HG03060 (cell line): ENCODE measurements at regions not wholly inside any gene's neighbourhood (a gene's known extent, or its start where the extent isn't known, plus 50 kb on each side); places are given as distances from the start of the nearest gene placed in this dataset.
"Not testable (repeated sequence)": the region's sequence is repeated elsewhere in the genome, so short reads cannot be mapped to it uniquely, and the experiment has no call there.

ENCODE experiments used
- ATAC-seq: cut with Tn5 transposase; IDR thresholded peaks from one replicate; pipeline ENCODE4 v1.9.1; 2021; ENCODE audit warnings: low read depth, moderate number of reproducible peaks; ENCODE audit not compliant: unreplicated experiment

DNA sequence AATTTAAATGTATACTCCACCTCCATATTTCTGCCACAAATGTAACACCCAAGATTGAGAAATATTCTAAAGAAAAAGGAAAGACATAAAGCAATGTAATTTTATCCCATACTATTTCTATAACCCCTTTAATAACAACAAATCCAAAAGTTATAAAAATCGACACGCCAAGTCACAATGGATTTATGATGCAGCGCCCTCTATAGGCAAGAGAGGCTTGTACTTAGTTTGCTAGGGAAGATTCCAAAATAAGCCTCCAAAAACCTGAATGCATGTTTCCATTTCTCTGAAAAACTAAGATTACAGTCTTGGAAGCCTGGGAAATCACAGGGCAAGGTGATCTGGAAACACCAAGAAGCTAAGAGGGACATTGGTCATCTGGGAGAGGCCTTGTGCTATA is 1389.3 kb downstream of the CDY2B start:
- ATAC-seq: no peak

DNA sequence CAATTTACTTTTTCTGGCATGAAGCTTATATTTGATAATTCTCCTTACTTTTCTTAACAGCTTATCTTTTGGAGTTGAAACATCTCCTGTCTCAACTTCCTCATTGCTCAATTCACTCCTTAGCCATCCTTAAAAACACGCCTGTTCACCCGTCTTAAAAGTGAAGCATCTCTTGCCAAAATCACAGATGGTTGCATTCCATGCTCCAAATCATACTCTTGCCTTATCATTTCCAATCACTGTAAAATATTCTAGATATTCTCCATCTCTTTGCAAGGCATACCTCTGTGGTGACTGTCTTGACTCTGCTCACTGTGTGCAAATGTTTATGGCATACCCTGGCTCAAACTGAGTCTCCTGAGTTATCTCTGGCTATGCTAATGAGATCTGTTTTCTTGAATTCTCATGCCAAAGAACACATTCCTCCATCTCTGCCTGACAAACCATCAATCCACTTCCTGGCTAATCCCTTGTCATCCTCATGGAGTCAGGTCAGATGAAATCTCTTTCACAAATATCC is 1393.3 kb downstream of the CDY2B start:
- no peak for ATAC-seq

DNA sequence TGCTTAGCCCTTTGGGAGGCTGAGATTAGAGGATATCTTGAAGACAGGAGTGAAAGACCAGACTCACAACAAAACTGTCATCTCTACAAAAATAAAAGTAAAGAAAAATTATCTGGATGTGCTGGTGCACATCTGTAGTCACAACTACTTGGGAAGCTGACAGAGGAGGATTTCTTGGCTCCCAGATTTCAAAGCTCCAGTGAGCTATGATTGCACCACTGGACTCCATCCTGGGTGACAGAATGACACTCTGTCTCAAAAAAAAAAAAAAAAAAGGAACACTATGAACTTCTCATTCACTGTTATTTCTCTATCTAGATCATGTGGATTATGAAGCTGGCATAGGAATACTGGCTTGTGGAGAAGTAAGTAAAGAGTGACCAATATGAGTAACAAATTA is 1400.0 kb downstream of the CDY2B start:
- ATAC-seq: no peak

DNA sequence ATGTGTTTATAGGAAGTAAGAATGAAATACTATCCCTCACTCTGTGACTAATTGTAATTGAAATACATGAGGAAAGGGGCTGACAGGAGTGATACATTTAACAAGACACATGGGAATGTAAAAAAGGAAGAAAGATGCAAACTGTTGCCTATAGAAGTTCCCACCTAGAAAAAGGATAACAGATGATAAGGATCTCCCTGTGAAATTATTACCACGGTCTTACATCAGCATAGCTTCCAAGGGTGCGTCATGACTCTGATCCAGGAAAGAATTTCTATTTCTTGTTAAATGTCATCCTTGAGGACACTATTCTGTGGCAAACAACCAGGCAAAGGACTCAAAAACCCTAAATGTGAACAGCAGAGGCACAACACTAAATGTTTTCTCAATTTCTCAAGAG is 1406.0 kb downstream of the CDY2B start:
- ATAC-seq: no peak

DNA sequence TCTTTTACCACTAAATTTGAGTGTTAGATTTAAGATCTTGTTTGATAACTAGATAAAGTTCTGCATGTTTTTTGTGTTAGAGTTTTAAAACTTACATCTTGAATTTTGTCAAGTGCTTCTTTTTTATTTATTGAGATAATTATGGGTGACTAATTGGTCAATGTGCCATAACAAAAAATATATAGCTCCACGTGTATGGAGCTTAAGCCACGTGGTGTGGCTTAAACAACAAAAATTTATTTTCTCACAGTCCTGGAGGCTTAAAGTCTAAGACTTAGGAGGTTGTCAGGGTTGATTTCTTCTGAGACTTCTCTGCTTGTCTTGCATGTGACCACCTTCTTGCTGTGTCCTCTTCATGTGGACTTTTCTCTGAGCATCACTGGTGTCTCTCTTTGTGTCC is 1425.2 kb downstream of the CDY2B start:
- ATAC-seq: no peak

DNA sequence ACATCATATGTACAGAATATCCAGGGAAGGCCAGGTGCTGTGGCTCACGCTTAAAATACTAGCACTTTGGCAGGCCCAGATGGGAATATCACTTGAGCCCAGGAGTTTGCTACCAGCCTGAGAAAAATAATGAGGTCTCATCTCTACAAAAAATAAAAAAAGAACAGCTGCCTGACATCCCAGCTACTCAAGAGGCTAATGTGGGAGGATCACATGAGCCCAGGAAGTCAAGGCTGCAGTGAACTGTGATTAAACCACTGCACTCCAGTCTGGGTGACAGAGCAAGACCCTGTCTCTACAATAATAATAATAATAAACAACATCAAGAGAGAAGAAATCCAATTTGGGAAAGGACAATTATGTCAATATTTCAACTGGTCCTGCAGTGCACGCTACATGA is 1433.9 kb downstream of the CDY2B start:
- no peak for ATAC-seq

DNA sequence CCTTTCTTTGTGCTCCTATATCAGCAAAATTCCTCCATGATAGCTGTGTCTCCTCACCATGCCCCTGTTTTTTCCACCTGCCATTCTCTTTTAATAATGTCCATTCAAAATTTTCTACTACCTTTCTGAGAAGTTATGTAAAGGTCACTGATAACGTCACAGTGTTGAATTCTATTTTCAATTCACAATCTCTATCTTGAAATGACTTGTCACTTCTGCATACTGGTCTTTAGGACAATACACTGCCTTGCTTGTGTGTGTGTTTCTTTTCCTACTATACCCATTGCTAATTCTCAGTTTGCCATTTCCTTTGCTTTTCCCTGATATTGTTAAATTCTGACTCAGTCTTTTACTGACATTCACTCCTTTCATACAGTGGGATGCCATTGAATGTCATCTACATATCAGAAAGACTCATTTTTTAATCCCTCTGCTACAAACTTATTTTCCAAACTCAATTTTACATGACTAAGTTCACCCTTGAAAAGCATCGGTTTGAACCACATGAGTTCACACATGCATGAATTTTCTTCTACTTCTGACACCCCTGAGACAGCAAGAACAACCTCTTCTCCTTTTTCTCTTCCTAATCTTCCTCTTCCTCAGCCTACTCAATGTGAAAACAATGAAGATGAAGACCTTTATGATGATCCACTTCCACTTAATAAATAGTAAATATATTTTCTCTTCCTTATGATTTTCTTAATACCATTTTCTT is 1470.7 kb downstream of the CDY2B start:
- not testable (repeated sequence) for ATAC-seq

DNA sequence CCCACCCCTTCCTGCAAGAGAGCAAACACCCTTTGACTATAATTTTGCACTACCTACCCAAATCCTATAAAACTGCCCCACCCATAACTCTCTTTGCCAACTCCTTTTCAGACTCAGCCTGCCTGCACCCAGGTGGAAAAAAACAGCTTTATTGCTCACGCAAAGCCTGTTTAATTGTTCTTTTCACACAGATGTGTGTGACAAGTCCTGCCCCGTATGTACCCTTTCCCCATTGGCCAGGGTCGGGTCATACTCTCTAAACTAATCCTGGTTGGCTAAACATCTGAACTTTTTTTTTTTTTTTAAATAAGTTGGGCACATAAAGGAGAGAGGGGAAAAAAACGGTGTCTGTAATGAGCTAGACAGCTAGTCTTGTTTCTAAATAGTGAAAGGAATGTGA is 1500.6 kb downstream of the CDY2B start:
- not testable (repeated sequence) for ATAC-seq

DNA sequence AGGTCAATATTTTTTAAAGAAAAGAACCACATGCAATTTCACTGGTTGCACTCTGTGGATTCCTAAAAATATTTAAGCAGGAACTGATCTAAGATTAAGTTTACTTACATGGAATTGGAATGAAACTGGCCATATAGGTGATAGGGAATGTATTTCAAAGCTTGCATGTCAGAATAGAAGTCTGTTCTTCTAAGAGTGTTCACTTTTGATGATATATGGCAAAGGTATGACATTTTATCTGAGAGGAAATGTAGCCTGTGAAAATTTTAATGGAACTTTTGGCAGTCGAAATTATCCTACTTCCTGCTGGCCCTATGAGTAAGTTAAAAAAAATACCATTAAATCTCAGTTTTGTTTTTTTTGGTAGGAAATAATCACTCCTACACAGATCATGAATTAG is 1538.4 kb downstream of the CDY2B start:
- ATAC-seq: not testable (repeated sequence)

DNA sequence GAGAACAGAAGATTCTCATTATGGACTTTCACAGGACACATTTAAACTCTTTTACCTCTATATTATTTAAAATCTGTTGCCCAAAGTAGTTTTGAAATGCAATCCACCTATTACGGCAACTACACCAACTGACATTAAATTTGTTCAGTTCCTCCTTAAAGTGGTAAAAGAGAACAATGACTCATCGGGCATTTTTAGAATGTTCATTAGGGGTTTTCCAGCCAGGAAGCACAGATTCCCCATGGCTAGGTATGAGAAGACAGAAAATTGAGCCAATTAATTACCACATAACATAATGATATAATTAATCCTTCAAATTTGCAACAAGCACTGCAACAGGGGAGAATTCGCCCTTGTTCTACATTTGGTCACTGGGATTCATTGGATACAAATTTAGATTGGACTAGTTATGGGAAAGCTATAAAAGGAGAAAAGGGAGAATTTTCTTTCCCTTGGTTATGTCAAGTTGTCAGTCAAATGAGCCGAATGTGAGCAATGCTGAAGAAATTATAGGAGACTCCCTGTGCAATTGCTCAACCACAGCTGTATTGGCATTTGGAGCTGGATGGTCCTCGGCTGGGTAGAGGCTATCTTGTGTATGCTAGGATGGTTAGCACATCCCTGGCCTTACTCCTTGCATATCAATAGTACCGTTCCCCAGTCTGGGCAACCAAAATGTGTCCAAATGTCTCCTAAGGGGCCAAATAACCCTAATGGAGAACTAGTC is 1549.8 kb downstream of the CDY2B start:
- not testable (repeated sequence) for ATAC-seq

DNA sequence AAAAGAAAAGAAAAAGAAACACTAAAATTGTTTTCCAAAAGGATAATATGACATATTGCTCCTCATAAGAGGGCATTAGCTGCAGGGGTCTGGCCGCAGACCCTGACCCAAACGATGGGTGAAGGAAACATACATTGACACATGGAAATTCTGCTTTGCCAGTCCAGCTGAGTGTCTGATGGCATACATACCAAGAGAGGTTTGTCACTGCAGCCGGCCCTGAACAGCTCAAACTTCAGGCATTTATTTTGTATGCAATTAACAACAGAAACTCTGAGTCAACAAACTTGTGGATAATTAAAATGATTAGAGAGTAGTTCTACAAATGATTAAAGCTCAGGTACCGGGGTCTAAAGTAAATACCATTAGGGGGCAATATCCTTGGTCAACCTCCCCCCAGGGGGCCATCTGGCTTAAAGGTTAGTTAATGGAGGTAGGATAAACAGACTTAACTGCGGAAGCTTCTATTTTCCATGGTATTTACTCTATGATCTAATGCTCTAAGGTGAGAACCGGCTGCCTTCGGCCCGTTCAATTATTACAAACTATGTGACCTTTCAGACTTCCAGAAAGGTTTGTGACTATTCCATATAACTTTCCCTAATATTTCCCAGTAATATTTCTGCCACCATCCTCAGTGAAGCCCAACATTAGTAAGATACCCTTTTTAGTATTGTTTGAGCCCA is 1550.7 kb downstream of the CDY2B start:
- not testable (repeated sequence) for ATAC-seq
